Chondrocyte (in vitro differentiated cells): ENCODE measurements at regions not wholly inside any gene's neighbourhood (a gene's known extent, or its start where the extent isn't known, plus 50 kb on each side); places are given as distances from the start of the nearest gene placed in this dataset.

Experiments used
- DNase-seq: peaks from one replicate; pipeline ENCODE4 v3.0.0; 2021; ENCODE audit warnings: mixed read lengths, low spot score
- H3K27ac Mint-ChIP-seq: one replicate; pipeline ENCODE4 v1.8.0; 2021; ENCODE audit warnings: mild to moderate bottlenecking, moderate library complexity, mixed read lengths; ENCODE audit not compliant: unreplicated experiment
- H3K27me3 Mint-ChIP-seq: 2 replicates; pipeline ENCODE4 v1.8.0; 2021; ENCODE audit warnings: low read depth, mixed read lengths
- H3K36me3 Mint-ChIP-seq: 2 replicates; pipeline ENCODE4 v1.8.0; 2021; ENCODE audit warnings: low read depth, mixed read lengths
- H3K4me1 Mint-ChIP-seq: 2 replicates; pipeline ENCODE4 v1.8.0; 2021; ENCODE audit warnings: low read depth, mild to moderate bottlenecking, mixed read lengths
- H3K4me3 Mint-ChIP-seq: one replicate; pipeline ENCODE4 v1.8.0; 2021; ENCODE audit warnings: mild to moderate bottlenecking, moderate library complexity, mixed read lengths; ENCODE audit not compliant: unreplicated experiment
- H3K9me3 Mint-ChIP-seq: 2 replicates; pipeline ENCODE4 v1.8.0; 2021; ENCODE audit warnings: low read depth, mixed read lengths
- CTCF ChIP-seq: fragments of 200-600 bp; sonication (generic); IDR thresholded peaks from 2 replicates; pipeline ENCODE4 v1.5.0; 2021; ENCODE audit warnings: antibody characterized with exemption, mild to moderate bottlenecking, moderate library complexity

GRCh38 chr14:53458368-53458814, 305.3 kb upstream of the DDHD1 start:
- Mint-ChIP-seq H3K9me3 (no peaks in the 10 kb centered on the region), H3K4me3 (no peak overlapping the region), H3K36me3 (no peaks in the 10 kb centered on the region), H3K27me3 (no peaks in the 10 kb centered on the region), H3K27ac (peak overlapping the region; percentile 25), H3K4me1 (peaks cover 11% of the 10 kb centered on the region)
- TF ChIP-seq CTCF: no peak
- DNase-seq: no peak

GRCh38 chr14:53456931-53457330, 303.8 kb upstream of the DDHD1 start:
- peaks cover 11% of the 10 kb centered on the region for H3K4me1 Mint-ChIP-seq
- no peak for TF ChIP-seq CTCF
- H3K27me3 Mint-ChIP-seq: no peaks in the 10 kb centered on the region
- no peak for DNase-seq
- H3K4me3 Mint-ChIP-seq: no peak overlapping the region
- no peak overlapping the region for H3K27ac Mint-ChIP-seq
- H3K9me3 Mint-ChIP-seq: no peaks in the 10 kb centered on the region
- no peaks in the 10 kb centered on the region for H3K36me3 Mint-ChIP-seq

- DNase-seq: no peak
- Mint-ChIP-seq H3K4me3 (no peak overlapping the region), H3K27ac (no peak overlapping the region), H3K4me1 (peaks cover 9% of the 10 kb centered on the region), H3K9me3 (no peaks in the 10 kb centered on the region), H3K36me3 (no peaks in the 10 kb centered on the region), H3K27me3 (no peaks in the 10 kb centered on the region)
- no peak for TF ChIP-seq CTCF
Measured at GRCh38 chr14:53452005-53452673, 299.0 kb upstream of the DDHD1 start.

- Mint-ChIP-seq H3K9me3 (no peaks in the 10 kb centered on the region), H3K36me3 (no peaks in the 10 kb centered on the region), H3K27ac (peak overlapping the region; percentile 14), H3K4me1 (peaks cover 9% of the 10 kb centered on the region), H3K4me3 (no peak overlapping the region), H3K27me3 (no peaks in the 10 kb centered on the region)
- TF ChIP-seq CTCF: no peak
- no peak for DNase-seq
Measured at GRCh38 chr14:53450871-53451270, 297.7 kb upstream of the DDHD1 start.

- Mint-ChIP-seq H3K9me3 (no peaks in the 10 kb centered on the region), H3K36me3 (no peaks in the 10 kb centered on the region), H3K4me3 (no peak overlapping the region), H3K4me1 (peaks cover 9% of the 10 kb centered on the region), H3K27ac (no peak overlapping the region), H3K27me3 (no peaks in the 10 kb centered on the region)
- no peak for TF ChIP-seq CTCF
- DNase-seq: no peak
Measured at GRCh38 chr14:53448682-53449081, 295.6 kb upstream of the DDHD1 start.
